ENCODE measurements at regions not wholly inside any gene's neighbourhood (a gene's known extent, or its start where the extent isn't known, plus 50 kb on each side); places are given as distances from the start of the nearest gene placed in this dataset.

DNA sequence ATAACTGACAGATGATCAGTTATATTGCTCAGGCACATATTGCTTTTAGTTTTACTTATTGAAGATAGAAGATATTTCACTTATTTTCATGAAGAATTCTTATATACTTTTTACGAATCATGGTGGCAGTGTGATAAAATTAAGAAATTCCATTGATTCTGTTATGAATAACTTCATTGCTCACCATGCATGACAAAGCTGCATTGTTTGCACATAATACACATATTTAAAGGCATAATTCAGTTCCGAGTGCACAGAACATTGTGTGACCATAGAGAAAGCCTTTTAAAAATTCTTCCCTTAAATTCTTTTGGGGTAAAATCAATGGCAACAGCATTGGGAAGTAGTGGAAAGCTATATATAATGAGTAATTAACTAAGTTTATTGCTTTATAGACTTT lies 82.5 kb upstream of the NAALADL2 start:
- no peak for DNase-seq (ENCODE audit: low spot score)

DNA sequence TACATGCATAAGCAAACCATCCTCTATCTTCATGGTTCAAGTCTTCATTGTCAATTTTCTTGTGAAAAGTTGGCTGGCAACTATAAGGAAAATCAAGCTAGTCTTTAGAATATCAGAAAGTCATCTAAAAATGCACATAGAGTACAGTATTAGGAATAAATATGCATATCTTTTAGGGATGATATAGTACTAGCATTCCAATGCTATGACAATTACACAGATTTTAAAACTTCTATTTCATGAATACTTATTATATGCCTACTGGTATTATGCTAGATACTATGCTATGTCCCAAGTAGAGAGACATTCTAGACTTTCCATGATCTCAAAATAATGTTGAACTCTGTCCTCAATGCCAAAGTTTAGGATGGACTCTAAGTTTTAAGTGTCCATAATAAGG lies 81.3 kb upstream of the NAALADL2 start:
- no peak for DNase-seq (ENCODE audit: low spot score)

DNA sequence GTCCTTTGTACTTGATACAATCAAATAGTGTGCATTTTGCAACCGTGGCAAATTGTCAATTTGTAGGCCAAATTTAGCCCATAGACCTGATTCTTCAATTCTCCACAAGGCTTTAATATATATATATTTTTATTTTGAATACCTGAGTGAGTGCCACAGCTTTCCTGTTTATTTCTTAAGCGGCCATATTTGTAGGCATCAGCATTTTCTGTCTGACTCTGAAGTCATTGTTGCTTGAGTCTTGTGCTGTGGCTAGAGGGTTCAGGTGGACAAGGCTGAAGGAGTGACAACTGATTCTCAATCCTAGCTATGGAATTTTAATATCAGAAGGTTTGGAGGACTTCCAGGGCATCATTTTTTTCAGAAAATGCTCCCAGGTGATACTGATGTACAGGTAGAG lies 75.6 kb upstream of the NAALADL2 start:
- DNase-seq (ENCODE audit: low spot score) = no peak

DNA sequence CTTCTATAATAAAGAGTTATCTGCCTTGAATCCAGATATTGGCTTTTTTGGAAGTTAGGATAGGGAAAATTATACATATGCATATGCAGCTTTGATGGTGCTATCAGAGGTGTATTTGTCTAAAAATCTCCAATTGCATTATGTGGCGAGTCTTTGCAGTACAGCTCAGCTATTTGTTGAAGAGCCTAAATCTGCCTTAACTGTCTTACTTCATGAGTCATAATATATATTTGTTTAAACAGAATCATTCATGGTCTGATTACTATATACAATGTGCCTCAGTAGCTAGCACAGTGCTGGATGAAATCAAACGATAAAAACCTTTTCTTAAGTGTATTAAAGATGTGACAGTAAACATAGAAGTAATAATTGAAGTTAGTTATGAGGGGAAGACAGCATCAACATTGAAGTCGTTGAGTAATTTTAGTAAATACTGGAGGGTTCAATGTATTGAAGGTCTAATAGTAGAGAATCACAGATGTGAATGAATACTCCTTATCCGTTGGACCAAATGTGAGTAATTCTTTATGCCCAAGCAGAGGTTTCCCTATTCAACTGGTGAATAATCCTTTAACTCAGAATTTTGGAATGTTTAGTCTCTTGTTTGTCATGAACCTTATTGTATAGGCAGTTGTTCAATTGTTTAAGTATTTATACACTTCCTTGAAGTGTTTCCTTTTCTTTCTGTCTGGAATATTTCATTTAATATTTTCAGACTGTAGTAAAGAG lies 74.8 kb upstream of the NAALADL2 start:
- no peak for DNase-seq (ENCODE audit: low spot score)

DNA sequence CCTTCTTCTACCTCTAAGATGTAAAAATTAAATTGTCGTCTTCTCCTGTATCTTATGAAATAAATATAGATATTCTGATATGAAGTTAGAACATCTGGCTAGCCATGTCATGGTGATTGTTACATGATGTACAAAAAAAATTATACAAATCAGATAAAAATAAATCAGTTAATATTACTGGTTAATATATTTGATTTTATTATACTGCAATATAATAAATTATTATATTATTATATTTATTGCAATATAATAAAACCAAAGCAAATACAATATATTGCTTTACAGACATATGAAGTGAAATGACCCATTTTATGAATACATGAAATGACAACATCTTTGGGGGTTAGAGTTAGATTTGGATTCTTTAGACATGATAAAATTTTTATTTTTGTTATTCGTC lies 72.3 kb upstream of the NAALADL2 start:
- no peak for DNase-seq (ENCODE audit: low spot score)

DNA sequence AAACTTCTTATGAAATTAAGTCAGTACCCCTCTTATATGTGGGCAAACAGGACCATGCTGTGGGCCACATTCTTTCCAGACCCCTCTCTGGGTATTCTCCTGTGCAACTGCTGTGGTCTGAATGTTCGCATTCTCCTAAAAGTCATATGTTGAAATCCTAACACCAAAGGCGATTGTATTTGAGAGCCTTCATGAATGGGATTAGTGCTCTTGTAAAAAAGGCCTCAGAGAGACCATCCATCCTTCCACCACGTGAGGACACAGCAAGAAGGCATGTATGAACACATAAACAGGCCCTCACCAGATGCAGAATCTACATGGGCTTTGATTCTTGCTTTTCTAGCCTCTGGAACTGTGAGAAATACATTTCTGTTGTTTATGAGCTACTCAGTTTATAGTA lies 68.0 kb upstream of the NAALADL2 start:
- no peak for DNase-seq (ENCODE audit: low spot score)

DNA sequence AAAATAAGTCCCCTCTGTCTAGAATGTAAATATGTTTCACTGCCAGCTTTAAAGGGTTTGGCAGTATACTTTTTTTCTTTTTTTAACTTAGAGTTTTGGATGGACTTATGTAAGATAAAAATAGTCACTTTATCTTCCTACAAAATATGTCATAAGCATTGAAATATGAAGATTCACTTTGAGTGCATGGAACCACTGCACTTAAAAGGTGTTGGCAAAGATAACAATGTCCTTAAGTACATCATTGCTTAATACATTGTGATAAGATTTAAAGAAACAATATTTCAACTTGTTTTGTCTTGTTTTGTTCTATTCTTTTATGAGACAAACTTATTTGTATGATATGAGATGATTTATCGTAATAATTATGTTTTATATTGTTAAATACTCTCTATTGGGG lies 66.3 kb upstream of the NAALADL2 start:
- no peak for DNase-seq (ENCODE audit: low spot score)

All from pons (tissue), 1 donor.